HG03354 (cell line): ENCODE measurements at regions not wholly inside any gene's neighbourhood (a gene's known extent, or its start where the extent isn't known, plus 50 kb on each side); places are given as distances from the start of the nearest gene placed in this dataset.
"Not testable (repeated sequence)": the region's sequence is repeated elsewhere in the genome, so short reads cannot be mapped to it uniquely, and the experiment has no call there.

Source experiments
- ATAC-seq: cut with Tn5 transposase; IDR thresholded peaks from one replicate; pipeline ENCODE4 v1.9.1; 2021; ENCODE audit warnings: mild to moderate bottlenecking; ENCODE audit not compliant: unreplicated experiment, poor library complexity, severe bottlenecking

GRCh38 chr7:125878235-125878956, 948.8 kb upstream of the POT1 start:
- ATAC-seq = no peak

- no peak for ATAC-seq
These were observed 947.6 kb upstream of the POT1 start for GRCh38 chr7:125877246-125877645.

- ATAC-seq = no peak
These were observed 946.8 kb upstream of the POT1 start for GRCh38 chr7:125876431-125876830.

- no peak for ATAC-seq
These were observed 941.8 kb upstream of the POT1 start for GRCh38 chr7:125871431-125871830.

- no peak for ATAC-seq
These were observed 928.0 kb upstream of the POT1 start for GRCh38 chr7:125857606-125858005.

- ATAC-seq = no peak
These were observed 918.5 kb upstream of the POT1 start for GRCh38 chr7:125848157-125848556.

- no peak for ATAC-seq
These were observed 918.1 kb upstream of the POT1 start for GRCh38 chr7:125847692-125848091.

- ATAC-seq = no peak
These were observed 917.4 kb upstream of the POT1 start for GRCh38 chr7:125847055-125847454.

- ATAC-seq = no peak
These were observed 916.1 kb upstream of the POT1 start for GRCh38 chr7:125845686-125846085.

- no peak for ATAC-seq
These were observed 904.8 kb upstream of the POT1 start for GRCh38 chr7:125834421-125834820.

GRCh38 chr7:125833839-125834238, 904.2 kb upstream of the POT1 start:
- no peak for ATAC-seq

- no peak for ATAC-seq
These were observed 901.1 kb upstream of the POT1 start for GRCh38 chr7:125830743-125831142.

- ATAC-seq = no peak
These were observed 898.6 kb upstream of the POT1 start for GRCh38 chr7:125828153-125828700.

GRCh38 chr7:125823538-125823937, 893.9 kb upstream of the POT1 start:
- no peak for ATAC-seq

- no peak for ATAC-seq
These were observed 890.9 kb upstream of the POT1 start for GRCh38 chr7:125820495-125820894.

- no peak for ATAC-seq
These were observed 884.5 kb upstream of the POT1 start for GRCh38 chr7:125814100-125814499.

- not testable (repeated sequence) for ATAC-seq
These were observed 876.9 kb upstream of the POT1 start for GRCh38 chr7:125806491-125806890.

- no peak for ATAC-seq
These were observed 874.6 kb upstream of the POT1 start for GRCh38 chr7:125804273-125804672.

GRCh38 chr7:125780153-125780552, 850.5 kb upstream of the POT1 start:
- ATAC-seq = no peak

GRCh38 chr7:125775317-125775716, 845.7 kb upstream of the POT1 start:
- no peak for ATAC-seq

- ATAC-seq = no peak
These were observed 843.6 kb upstream of the POT1 start for GRCh38 chr7:125773113-125773785.
